ENCODE measurements at regions not wholly inside any gene's neighbourhood (a gene's known extent, or its start where the extent isn't known, plus 50 kb on each side); places are given as distances from the start of the nearest gene placed in this dataset.

GRCh38 chr6:81906041-81906440, 153.6 kb upstream of the TENT5A start:
- TF ChIP-seq, protein P1, sequence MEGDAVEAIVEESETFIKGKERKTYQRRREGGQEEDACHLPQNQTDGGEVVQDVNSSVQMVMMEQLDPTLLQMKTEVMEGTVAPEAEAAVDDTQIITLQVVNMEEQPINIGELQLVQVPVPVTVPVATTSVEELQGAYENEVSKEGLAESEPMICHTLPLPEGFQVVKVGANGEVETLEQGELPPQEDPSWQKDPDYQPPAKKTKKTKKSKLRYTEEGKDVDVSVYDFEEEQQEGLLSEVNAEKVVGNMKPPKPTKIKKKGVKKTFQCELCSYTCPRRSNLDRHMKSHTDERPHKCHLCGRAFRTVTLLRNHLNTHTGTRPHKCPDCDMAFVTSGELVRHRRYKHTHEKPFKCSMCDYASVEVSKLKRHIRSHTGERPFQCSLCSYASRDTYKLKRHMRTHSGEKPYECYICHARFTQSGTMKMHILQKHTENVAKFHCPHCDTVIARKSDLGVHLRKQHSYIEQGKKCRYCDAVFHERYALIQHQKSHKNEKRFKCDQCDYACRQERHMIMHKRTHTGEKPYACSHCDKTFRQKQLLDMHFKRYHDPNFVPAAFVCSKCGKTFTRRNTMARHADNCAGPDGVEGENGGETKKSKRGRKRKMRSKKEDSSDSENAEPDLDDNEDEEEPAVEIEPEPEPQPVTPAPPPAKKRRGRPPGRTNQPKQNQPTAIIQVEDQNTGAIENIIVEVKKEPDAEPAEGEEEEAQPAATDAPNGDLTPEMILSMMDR (IDR thresholded peaks at IDR 0.05) = no peak
- TF ChIP-seq EP300 (IDR thresholded peaks at IDR 0.05) (no peak), POLR2AphosphoS5 (IDR thresholded peaks at IDR 0.05) (no peak)
